Fibroblast of lung (primary cell): ENCODE measurements at regions not wholly inside any gene's neighbourhood (a gene's known extent, or its start where the extent isn't known, plus 50 kb on each side); places are given as distances from the start of the nearest gene placed in this dataset.

Experiments
- EZH2 ChIP-seq: IDR thresholded peaks from 2 replicates; pipeline ENCODE4 v1.5.1; 2012; ENCODE audit warnings: low read length, control low read depth, mild to moderate bottlenecking; ENCODE audit errors: missing control alignments
- TF ChIP-seq, protein P1 (sequence below), 2 donors: IDR thresholded peaks in 1 of 2; conservative IDR thresholded peaks in 1 of 2; 1 replicate in 1 of 2; 2 replicates in 1 of 2; pipeline ENCODE4 v1.5.1; 2011 to 2012; ENCODE audit warnings: low read length in 2 of 2, control low read depth in 1 of 2, inconsistent platforms in 1 of 2, low read depth in 1 of 2, mild to moderate bottlenecking in 1 of 2

DNA sequence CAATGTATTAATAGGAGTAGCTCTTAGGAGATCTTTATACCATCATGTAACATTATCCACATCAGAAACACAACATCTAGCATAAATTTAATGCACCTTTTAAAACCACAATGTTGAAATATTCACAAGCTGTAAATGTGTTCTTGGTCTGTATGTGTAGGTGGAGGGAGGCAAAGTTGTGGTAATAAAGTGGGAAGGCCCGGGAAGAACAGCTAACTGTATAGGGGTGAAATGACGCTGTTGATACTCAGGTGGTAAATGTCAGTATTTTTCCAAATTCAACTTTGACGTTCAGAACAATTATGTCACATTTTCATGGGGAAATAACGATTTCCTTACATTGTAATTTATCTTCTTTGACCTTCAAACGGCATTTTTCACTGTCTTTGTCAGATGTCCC lies 146.0 kb upstream of the STMND1 start:
- TF ChIP-seq, protein P1, sequence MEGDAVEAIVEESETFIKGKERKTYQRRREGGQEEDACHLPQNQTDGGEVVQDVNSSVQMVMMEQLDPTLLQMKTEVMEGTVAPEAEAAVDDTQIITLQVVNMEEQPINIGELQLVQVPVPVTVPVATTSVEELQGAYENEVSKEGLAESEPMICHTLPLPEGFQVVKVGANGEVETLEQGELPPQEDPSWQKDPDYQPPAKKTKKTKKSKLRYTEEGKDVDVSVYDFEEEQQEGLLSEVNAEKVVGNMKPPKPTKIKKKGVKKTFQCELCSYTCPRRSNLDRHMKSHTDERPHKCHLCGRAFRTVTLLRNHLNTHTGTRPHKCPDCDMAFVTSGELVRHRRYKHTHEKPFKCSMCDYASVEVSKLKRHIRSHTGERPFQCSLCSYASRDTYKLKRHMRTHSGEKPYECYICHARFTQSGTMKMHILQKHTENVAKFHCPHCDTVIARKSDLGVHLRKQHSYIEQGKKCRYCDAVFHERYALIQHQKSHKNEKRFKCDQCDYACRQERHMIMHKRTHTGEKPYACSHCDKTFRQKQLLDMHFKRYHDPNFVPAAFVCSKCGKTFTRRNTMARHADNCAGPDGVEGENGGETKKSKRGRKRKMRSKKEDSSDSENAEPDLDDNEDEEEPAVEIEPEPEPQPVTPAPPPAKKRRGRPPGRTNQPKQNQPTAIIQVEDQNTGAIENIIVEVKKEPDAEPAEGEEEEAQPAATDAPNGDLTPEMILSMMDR (conservative IDR thresholded peaks at IDR 0.05 in 1 of 2, IDR thresholded peaks at IDR 0.05 in 1 of 2; ENCODE audit: low read depth in 1 of 2, low read length in 2 of 2) = no peak
- TF ChIP-seq EZH2 = no peak
